ENCODE measurements at regions not wholly inside any gene's neighbourhood (a gene's known extent, or its start where the extent isn't known, plus 50 kb on each side); places are given as distances from the start of the nearest gene placed in this dataset.

- no peaks in the 10 kb centered on the region for H3K9me3 Mint-ChIP-seq
- no peak for DNase-seq (ENCODE audit: extremely low spot score, unreplicated experiment)
- H3K4me1 Mint-ChIP-seq (ENCODE audit: unreplicated experiment) = no peaks in the 10 kb centered on the region
- TF ChIP-seq CTCF (conservative IDR thresholded peaks at IDR 0.05) = no peak
- no peaks in the 10 kb centered on the region for H3K27me3 Mint-ChIP-seq
- no peak overlapping the region for H3K27ac Mint-ChIP-seq
- no peak overlapping the region for H3K4me3 Mint-ChIP-seq
- H3K36me3 Mint-ChIP-seq = no peaks in the 10 kb centered on the region
Observed at GRCh38 chr4:63049726-63050125, 1359.5 kb downstream of the TECRL start.

- Mint-ChIP-seq H3K9me3 (no peaks in the 10 kb centered on the region), H3K4me1 (ENCODE audit: unreplicated experiment) (no peaks in the 10 kb centered on the region), H3K36me3 (no peaks in the 10 kb centered on the region), H3K27ac (no peak overlapping the region), H3K4me3 (no peak overlapping the region), H3K27me3 (no peaks in the 10 kb centered on the region)
- DNase-seq (ENCODE audit: extremely low spot score, unreplicated experiment) = no peak
- TF ChIP-seq CTCF (conservative IDR thresholded peaks at IDR 0.05) = no peak
Observed at GRCh38 chr4:63049278-63049677, 1360.0 kb downstream of the TECRL start.

- H3K36me3 Mint-ChIP-seq = no peaks in the 10 kb centered on the region
- no peak overlapping the region for H3K4me3 Mint-ChIP-seq
- H3K27me3 Mint-ChIP-seq = no peaks in the 10 kb centered on the region
- DNase-seq (ENCODE audit: extremely low spot score, unreplicated experiment) = no peak
- H3K4me1 Mint-ChIP-seq (ENCODE audit: unreplicated experiment) = no peaks in the 10 kb centered on the region
- H3K9me3 Mint-ChIP-seq = no peaks in the 10 kb centered on the region
- TF ChIP-seq CTCF (conservative IDR thresholded peaks at IDR 0.05) = no peak
- H3K27ac Mint-ChIP-seq = no peak overlapping the region
Observed at GRCh38 chr4:63036159-63036866, 1372.9 kb downstream of the TECRL start.

GRCh38 chr4:63029380-63029779 is 1379.9 kb downstream of the TECRL start:
- no peaks in the 10 kb centered on the region for H3K4me1 Mint-ChIP-seq (ENCODE audit: unreplicated experiment)
- H3K27me3 Mint-ChIP-seq = no peaks in the 10 kb centered on the region
- H3K9me3 Mint-ChIP-seq = no peaks in the 10 kb centered on the region
- no peak for TF ChIP-seq CTCF (conservative IDR thresholded peaks at IDR 0.05)
- H3K27ac Mint-ChIP-seq = no peak overlapping the region
- H3K4me3 Mint-ChIP-seq = no peak overlapping the region
- no peaks in the 10 kb centered on the region for H3K36me3 Mint-ChIP-seq
- no peak for DNase-seq (ENCODE audit: extremely low spot score, unreplicated experiment)

GRCh38 chr4:63020661-63021060 is 1388.6 kb downstream of the TECRL start:
- Mint-ChIP-seq H3K36me3 (no peaks in the 10 kb centered on the region), H3K27me3 (no peaks in the 10 kb centered on the region), H3K4me1 (ENCODE audit: unreplicated experiment) (no peaks in the 10 kb centered on the region), H3K27ac (no peak overlapping the region), H3K4me3 (no peak overlapping the region), H3K9me3 (no peaks in the 10 kb centered on the region)
- TF ChIP-seq CTCF (conservative IDR thresholded peaks at IDR 0.05) = no peak
- no peak for DNase-seq (ENCODE audit: extremely low spot score, unreplicated experiment)

GRCh38 chr4:63017300-63017699 is 1392.0 kb downstream of the TECRL start:
- DNase-seq (ENCODE audit: extremely low spot score, unreplicated experiment) = no peak
- Mint-ChIP-seq H3K9me3 (no peaks in the 10 kb centered on the region), H3K4me1 (ENCODE audit: unreplicated experiment) (no peaks in the 10 kb centered on the region), H3K27me3 (no peaks in the 10 kb centered on the region), H3K36me3 (no peaks in the 10 kb centered on the region), H3K4me3 (no peak overlapping the region), H3K27ac (no peak overlapping the region)
- TF ChIP-seq CTCF (conservative IDR thresholded peaks at IDR 0.05) = no peak
